ENCODE measurements at regions not wholly inside any gene's neighbourhood (a gene's known extent, or its start where the extent isn't known, plus 50 kb on each side); places are given as distances from the start of the nearest gene placed in this dataset.
"Not testable (repeated sequence)": the region's sequence is repeated elsewhere in the genome, so short reads cannot be mapped to it uniquely, and the experiment has no call there.

- Histone ChIP-seq H3K36me3 (ENCODE audit: control insufficient read depth, insufficient read depth, low read length) (no peaks in the 10 kb centered on the region), H3K27ac (ENCODE audit: low read length) (no peak overlapping the region)
These were observed 323.1 kb downstream of the CENPW start for GRCh38 chr6:126662966-126663365.

GRCh38 chr6:126664271-126664670 lies 324.4 kb downstream of the CENPW start:
- DNase-seq = no peak
- H3K27me3 ChIP-seq (ENCODE audit: control insufficient read depth, insufficient read depth, low read length) = no peaks in the 10 kb centered on the region
- no peaks in the 10 kb centered on the region for H3K36me3 ChIP-seq (ENCODE audit: control insufficient read depth, insufficient read depth, low read length)
- no peaks in the 10 kb centered on the region for H3K9me3 ChIP-seq (ENCODE audit: control insufficient read depth, low read depth, low read length)
- H3K4me1 ChIP-seq (ENCODE audit: control insufficient read depth, insufficient read depth, low read length) = no peaks in the 10 kb centered on the region
- WGBS (ENCODE audit: insufficient coverage, low lambda C conversion rate) = no CpG with 5 or more reads among the region's 1 CpG
- H3K4me3 ChIP-seq (ENCODE audit: low read length) = no peak overlapping the region
- H3K27ac ChIP-seq (ENCODE audit: low read length) = no peak overlapping the region

More at GRCh38 chr6:126662966-126663365, 323.1 kb downstream of the CENPW start:
- Histone ChIP-seq H3K4me3 (ENCODE audit: low read length) (no peak overlapping the region), H3K4me1 (ENCODE audit: control insufficient read depth, insufficient read depth, low read length) (no peaks in the 10 kb centered on the region), H3K27me3 (ENCODE audit: control insufficient read depth, insufficient read depth, low read length) (no peaks in the 10 kb centered on the region), H3K9me3 (ENCODE audit: control insufficient read depth, low read depth, low read length) (no peaks in the 10 kb centered on the region)
- DNase-seq = no peak

DNA sequence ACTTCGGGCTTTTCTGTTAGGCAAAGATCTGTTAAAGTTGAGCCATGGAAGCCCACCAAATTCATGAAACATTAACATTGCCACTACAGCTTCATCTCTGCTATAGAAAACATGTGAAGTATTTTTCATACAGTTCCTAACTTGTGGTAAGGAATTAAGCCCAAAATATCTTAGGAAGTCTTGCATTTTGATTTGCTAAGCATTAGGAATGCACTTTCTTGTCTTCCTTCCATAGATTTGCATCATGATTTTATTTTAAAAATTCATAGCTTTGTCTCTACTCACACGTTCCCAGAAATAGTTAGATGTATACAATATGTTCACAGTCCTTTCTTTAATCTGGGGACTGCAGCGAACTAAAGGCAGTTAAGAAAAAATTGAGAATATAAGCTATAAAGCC lies 325.6 kb downstream of the CENPW start:
- Histone ChIP-seq H3K36me3 (ENCODE audit: control insufficient read depth, insufficient read depth, low read length) (no peaks in the 10 kb centered on the region), H3K27ac (ENCODE audit: low read length) (no peak overlapping the region), H3K4me1 (ENCODE audit: control insufficient read depth, insufficient read depth, low read length) (no peaks in the 10 kb centered on the region), H3K9me3 (ENCODE audit: control insufficient read depth, low read depth, low read length) (no peaks in the 10 kb centered on the region), H3K4me3 (ENCODE audit: low read length) (no peak overlapping the region), H3K27me3 (ENCODE audit: control insufficient read depth, insufficient read depth, low read length) (no peaks in the 10 kb centered on the region)
- DNase-seq = no peak
- WGBS (ENCODE audit: insufficient coverage, low lambda C conversion rate) = 71% methylated on average over 2 of the region's 3 CpGs

GRCh38 chr6:126667071-126667470 lies 327.2 kb downstream of the CENPW start:
- Histone ChIP-seq H3K4me1 (ENCODE audit: control insufficient read depth, insufficient read depth, low read length) (no peaks in the 10 kb centered on the region), H3K36me3 (ENCODE audit: control insufficient read depth, insufficient read depth, low read length) (no peaks in the 10 kb centered on the region), H3K27me3 (ENCODE audit: control insufficient read depth, insufficient read depth, low read length) (no peaks in the 10 kb centered on the region), H3K9me3 (ENCODE audit: control insufficient read depth, low read depth, low read length) (no peaks in the 10 kb centered on the region), H3K27ac (ENCODE audit: low read length) (no peak overlapping the region), H3K4me3 (ENCODE audit: low read length) (no peak overlapping the region)
- WGBS (ENCODE audit: insufficient coverage, low lambda C conversion rate) = no CpG with 5 or more reads among the region's 3 CpGs
- DNase-seq = no peak

GRCh38 chr6:126667728-126668127 lies 327.8 kb downstream of the CENPW start:
- H3K27ac ChIP-seq (ENCODE audit: low read length) = no peak overlapping the region

GRCh38 chr6:126672649-126673048 lies 332.7 kb downstream of the CENPW start:
- no peaks in the 10 kb centered on the region for H3K27me3 ChIP-seq (ENCODE audit: control insufficient read depth, insufficient read depth, low read length)
- WGBS (ENCODE audit: insufficient coverage, low lambda C conversion rate) = 88% methylated on average over 1 of the region's 1 CpG
- no peak for DNase-seq
- H3K27ac ChIP-seq (ENCODE audit: low read length) = no peak overlapping the region
- no peaks in the 10 kb centered on the region for H3K9me3 ChIP-seq (ENCODE audit: control insufficient read depth, low read depth, low read length)
- no peaks in the 10 kb centered on the region for H3K36me3 ChIP-seq (ENCODE audit: control insufficient read depth, insufficient read depth, low read length)
- no peaks in the 10 kb centered on the region for H3K4me1 ChIP-seq (ENCODE audit: control insufficient read depth, insufficient read depth, low read length)
- H3K4me3 ChIP-seq (ENCODE audit: low read length) = no peak overlapping the region

More at GRCh38 chr6:126667728-126668127, 327.8 kb downstream of the CENPW start:
- Histone ChIP-seq H3K36me3 (ENCODE audit: control insufficient read depth, insufficient read depth, low read length) (no peaks in the 10 kb centered on the region), H3K9me3 (ENCODE audit: control insufficient read depth, low read depth, low read length) (no peaks in the 10 kb centered on the region), H3K4me1 (ENCODE audit: control insufficient read depth, insufficient read depth, low read length) (no peaks in the 10 kb centered on the region), H3K4me3 (ENCODE audit: low read length) (no peak overlapping the region), H3K27me3 (ENCODE audit: control insufficient read depth, insufficient read depth, low read length) (no peaks in the 10 kb centered on the region)
- DNase-seq = no peak

DNA sequence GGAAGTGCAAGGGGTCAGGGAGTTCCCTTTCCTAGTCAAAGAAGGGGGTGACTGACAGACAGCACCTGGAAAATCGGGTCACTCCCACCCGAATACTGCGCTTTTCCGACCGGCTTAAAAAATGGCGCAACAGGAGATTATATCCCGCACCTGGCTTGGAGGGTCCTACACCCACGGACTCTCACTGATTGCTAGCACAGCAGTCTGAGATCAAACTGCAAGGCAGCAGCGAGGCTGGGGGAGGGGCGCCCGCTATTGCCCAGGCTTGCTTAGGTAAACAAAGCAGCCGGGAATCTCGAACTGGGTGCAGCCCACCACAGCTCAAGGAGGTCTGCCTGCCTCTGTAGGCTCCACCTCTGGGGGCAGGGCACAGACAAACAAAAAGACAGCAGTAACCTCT lies 333.8 kb downstream of the CENPW start:
- WGBS (ENCODE audit: insufficient coverage, low lambda C conversion rate) = no CpG with 5 or more reads among the region's 13 CpGs

GRCh38 chr6:126682440-126682839 lies 342.5 kb downstream of the CENPW start:
- Histone ChIP-seq H3K4me1 (ENCODE audit: control insufficient read depth, insufficient read depth, low read length) (no peaks in the 10 kb centered on the region), H3K36me3 (ENCODE audit: control insufficient read depth, insufficient read depth, low read length) (no peaks in the 10 kb centered on the region), H3K27ac (ENCODE audit: low read length) (no peak overlapping the region), H3K9me3 (ENCODE audit: control insufficient read depth, low read depth, low read length) (no peaks in the 10 kb centered on the region), H3K4me3 (ENCODE audit: low read length) (no peak overlapping the region), H3K27me3 (ENCODE audit: control insufficient read depth, insufficient read depth, low read length) (no peaks in the 10 kb centered on the region)
- 100% methylated on average over 1 of the region's 2 CpGs for WGBS (ENCODE audit: insufficient coverage, low lambda C conversion rate)
- DNase-seq = no peak

More for the DNA sequence above, 333.8 kb downstream of the CENPW start:
- not testable (repeated sequence) for H3K27me3 ChIP-seq (ENCODE audit: control insufficient read depth, insufficient read depth, low read length); DNase-seq; H3K27ac ChIP-seq (ENCODE audit: low read length); H3K4me1 ChIP-seq (ENCODE audit: control insufficient read depth, insufficient read depth, low read length); H3K9me3 ChIP-seq (ENCODE audit: control insufficient read depth, low read depth, low read length); H3K4me3 ChIP-seq (ENCODE audit: low read length); H3K36me3 ChIP-seq (ENCODE audit: control insufficient read depth, insufficient read depth, low read length)

DNA sequence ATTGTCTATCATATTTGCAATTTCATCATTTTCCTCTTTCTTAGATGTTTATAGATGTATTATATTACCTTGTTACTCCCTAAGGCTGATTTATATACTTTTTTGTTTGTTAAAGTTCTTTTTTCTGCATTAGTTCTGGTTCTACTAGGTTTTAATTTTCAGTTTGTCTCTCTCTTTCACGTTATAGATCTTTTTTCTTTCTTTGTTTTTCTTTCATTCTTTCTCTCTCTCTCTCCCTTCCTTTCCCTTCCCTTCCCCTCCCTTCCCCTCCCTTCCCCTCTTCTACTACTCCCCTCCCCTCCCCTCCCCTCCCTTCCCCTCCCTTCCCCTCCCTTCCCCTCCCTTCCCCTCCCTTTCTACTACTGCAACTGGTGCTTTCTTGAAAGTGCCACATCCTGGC lies 345.3 kb downstream of the CENPW start:
- no peaks in the 10 kb centered on the region for H3K27me3 ChIP-seq (ENCODE audit: control insufficient read depth, insufficient read depth, low read length)
- H3K4me1 ChIP-seq (ENCODE audit: control insufficient read depth, insufficient read depth, low read length) = no peaks in the 10 kb centered on the region
- H3K36me3 ChIP-seq (ENCODE audit: control insufficient read depth, insufficient read depth, low read length) = no peaks in the 10 kb centered on the region
- no peak for DNase-seq
- no peaks in the 10 kb centered on the region for H3K9me3 ChIP-seq (ENCODE audit: control insufficient read depth, low read depth, low read length)
- no peak overlapping the region for H3K4me3 ChIP-seq (ENCODE audit: low read length)
- no peak overlapping the region for H3K27ac ChIP-seq (ENCODE audit: low read length)
- 64% methylated on average over 1 of the region's 1 CpG for WGBS (ENCODE audit: insufficient coverage, low lambda C conversion rate)

DNA sequence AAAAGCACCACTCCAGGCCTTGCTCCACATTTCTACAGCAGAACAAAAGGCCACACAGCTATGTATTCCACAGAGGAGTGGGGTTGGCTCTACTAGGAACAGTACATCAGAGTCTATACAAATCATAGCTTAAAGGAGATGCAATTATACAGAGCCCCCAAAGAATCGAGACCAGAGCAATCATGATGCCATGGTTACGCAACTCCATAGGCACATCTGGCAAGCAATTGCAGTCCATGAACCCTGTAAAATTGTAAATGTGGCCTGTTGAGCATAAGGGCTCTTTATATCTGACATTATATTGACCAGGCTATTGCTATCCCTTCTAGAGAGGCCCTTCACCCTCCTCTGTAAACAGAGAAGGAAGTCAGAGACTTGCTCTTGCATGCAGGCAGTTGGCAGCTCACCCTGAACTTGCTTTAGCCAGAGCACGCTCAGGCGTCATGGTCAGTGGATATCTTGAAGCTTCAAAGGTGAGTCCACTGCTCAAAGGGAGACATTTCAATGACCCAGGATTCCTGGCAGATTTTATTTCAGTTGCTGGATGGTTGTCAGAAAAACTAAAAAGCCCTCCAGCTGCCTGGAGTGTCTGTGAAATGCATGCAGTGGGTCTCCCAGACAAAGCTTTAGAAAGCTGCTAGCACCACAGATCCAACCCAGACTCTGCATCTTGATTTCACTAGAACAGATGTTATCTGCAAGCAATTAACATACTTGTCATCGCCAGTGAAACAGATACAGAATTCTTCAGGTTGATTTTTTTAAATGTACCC lies 357.2 kb downstream of the CENPW start:
- H3K27me3 ChIP-seq (ENCODE audit: control insufficient read depth, insufficient read depth, low read length) = no peaks in the 10 kb centered on the region
- H3K9me3 ChIP-seq (ENCODE audit: control insufficient read depth, low read depth, low read length) = no peaks in the 10 kb centered on the region
- no peaks in the 10 kb centered on the region for H3K4me1 ChIP-seq (ENCODE audit: control insufficient read depth, insufficient read depth, low read length)
- no peaks in the 10 kb centered on the region for H3K36me3 ChIP-seq (ENCODE audit: control insufficient read depth, insufficient read depth, low read length)
- no peak overlapping the region for H3K4me3 ChIP-seq (ENCODE audit: low read length)
- 75% methylated on average over 2 of the region's 5 CpGs for WGBS (ENCODE audit: insufficient coverage, low lambda C conversion rate)
- H3K27ac ChIP-seq (ENCODE audit: low read length) = no peak overlapping the region
- no peak for DNase-seq

- Histone ChIP-seq H3K27me3 (ENCODE audit: control insufficient read depth, insufficient read depth, low read length) (no peaks in the 10 kb centered on the region), H3K36me3 (ENCODE audit: control insufficient read depth, insufficient read depth, low read length) (no peaks in the 10 kb centered on the region), H3K4me1 (ENCODE audit: control insufficient read depth, insufficient read depth, low read length) (no peaks in the 10 kb centered on the region), H3K27ac (ENCODE audit: low read length) (no peak overlapping the region), H3K9me3 (ENCODE audit: control insufficient read depth, low read depth, low read length) (no peaks in the 10 kb centered on the region), H3K4me3 (ENCODE audit: low read length) (no peak overlapping the region)
- no peak for DNase-seq
- no CpG with 5 or more reads among the region's 3 CpGs for WGBS (ENCODE audit: insufficient coverage, low lambda C conversion rate)
These were observed 358.9 kb downstream of the CENPW start for GRCh38 chr6:126698732-126699240.

Measured in large intestine (tissue), 3 donors.